Natural killer cell (primary cell): ENCODE measurements at regions not wholly inside any gene's neighbourhood (a gene's known extent, or its start where the extent isn't known, plus 50 kb on each side); places are given as distances from the start of the nearest gene placed in this dataset.
"Not testable (repeated sequence)": the region's sequence is repeated elsewhere in the genome, so short reads cannot be mapped to it uniquely, and the experiment has no call there.

Experiments
- ATAC-seq, 3 donors: fragments of 150-1000 bp in 2 of 3; fragments of 200-7000 bp in 1 of 3; cut with Tn5 transposase; 1 replicate in 1 of 3; 2 replicates in 2 of 3; pipeline ENCODE4 v1.10.0; 2021; ENCODE audit warnings: mild to moderate bottlenecking in 2 of 3, moderate library complexity in 2 of 3
- DNase-seq, 2 donors: peaks; one replicate each; pipeline versions ENCODE4 v3.0.0 to v3.0.0-alpha.2; 2013 to 2021; ENCODE audit warnings: mixed read lengths in 1 of 2
- H3K27ac ChIP-seq: one replicate; pipeline ENCODE4 v1.5.1; 2013; ENCODE audit warnings: mild to moderate bottlenecking, low read length
- H3K27me3 ChIP-seq: one replicate; pipeline ENCODE4 v1.6.1; 2013; ENCODE audit warnings: low read length; ENCODE audit not compliant: control insufficient read depth, insufficient read depth
- H3K36me3 ChIP-seq: one replicate; pipeline ENCODE4 v1.6.1; 2013; ENCODE audit warnings: low read length; ENCODE audit not compliant: control insufficient read depth, insufficient read depth
- H3K4me1 ChIP-seq: one replicate; pipeline ENCODE4 v1.6.1; 2013; ENCODE audit warnings: low read length; ENCODE audit not compliant: control insufficient read depth, insufficient read depth
- H3K4me3 ChIP-seq: one replicate; pipeline ENCODE4 v1.5.1; 2013; ENCODE audit warnings: low read length
- H3K9me3 ChIP-seq: one replicate; pipeline ENCODE4 v1.6.1; 2013; ENCODE audit warnings: low read length; ENCODE audit not compliant: control insufficient read depth, insufficient read depth
- H3K27ac Mint-ChIP-seq, 2 donors: one replicate each; pipeline ENCODE4 v1.8.0; 2022; ENCODE audit warnings: mild to moderate bottlenecking in 2 of 2, mixed read lengths in 2 of 2, moderate library complexity in 1 of 2
- H3K27me3 Mint-ChIP-seq, 2 donors: one replicate each; pipeline ENCODE4 v1.8.0; 2022; ENCODE audit warnings: low read depth in 2 of 2, mixed read lengths in 2 of 2
- H3K36me3 Mint-ChIP-seq: one replicate; pipeline ENCODE4 v1.8.0; 2022; ENCODE audit warnings: mixed read lengths
- H3K4me1 Mint-ChIP-seq, 2 donors: one replicate each; pipeline ENCODE4 v1.8.0; 2022; ENCODE audit warnings: mixed read lengths in 2 of 2
- H3K4me3 Mint-ChIP-seq: one replicate; pipeline ENCODE4 v1.8.0; 2022; ENCODE audit warnings: mild to moderate bottlenecking, moderate library complexity, mixed read lengths
- H3K9me3 Mint-ChIP-seq, 2 donors: one replicate each; pipeline ENCODE4 v1.8.0; 2022; ENCODE audit warnings: mixed read lengths in 2 of 2
- WGBS: methylation state at CpG from one replicate; pipeline ENCODE4 v1.1.7; 2013; ENCODE audit warnings: missing lambda C conversion rate; ENCODE audit not compliant: insufficient coverage; 5-methylcytosine and 5-hydroxymethylcytosine counted together
- intact Hi-C: fragments of 100-400 bp; cut with micrococcal nuclease; formaldehyde crosslinking; loops from one replicate; pipeline ENCODE4 v1.14.2; 2022
- TF ChIP-seq, protein P1 (sequence below): fragments of 200-600 bp; IDR thresholded peaks from one replicate; pipeline ENCODE4 v1.8.0; 2022; ENCODE audit warnings: antibody characterized with exemption

DNA sequence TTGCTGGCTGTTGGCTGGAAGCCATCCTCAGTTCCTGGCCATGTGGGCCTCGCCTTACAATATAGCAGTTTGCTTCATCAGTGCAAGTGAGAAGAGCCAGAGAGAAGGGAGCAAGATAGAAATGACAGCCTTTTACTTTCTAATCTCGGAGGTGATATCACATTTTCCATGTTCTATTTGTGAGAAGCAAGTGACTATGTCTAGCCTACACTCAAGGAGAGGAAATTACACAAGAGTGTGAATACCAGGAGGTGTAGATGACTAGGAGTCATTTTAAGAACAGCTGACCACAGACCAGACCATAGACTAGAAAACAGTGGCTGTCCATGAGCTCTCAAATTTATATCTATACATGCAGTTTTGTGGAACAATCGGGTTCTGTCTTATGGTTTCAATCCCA lies 163.0 kb upstream of the NRXN3 start:
- peaks cover 7 to 18% of the 10 kb centered on the region in 2 donors for H3K27me3 Mint-ChIP-seq
- H3K4me3 Mint-ChIP-seq: no peak overlapping the region
- no peak overlapping the region for H3K27ac Mint-ChIP-seq
- H3K36me3 ChIP-seq: no peaks in the 10 kb centered on the region
- ATAC-seq (no peak), DNase-seq (no peak)
- H3K9me3 Mint-ChIP-seq: peaks cover 4% of the 10 kb centered on the region in 2 donors
- H3K27me3 ChIP-seq: no peaks in the 10 kb centered on the region
- H3K36me3 Mint-ChIP-seq: peaks cover 15% of the 10 kb centered on the region
- H3K4me1 Mint-ChIP-seq: no peaks in the 10 kb centered on the region
- whole genome bisulfite sequencing: 70% methylated on average over 3 of the region's 3 CpGs
- no peaks in the 10 kb centered on the region for H3K9me3 ChIP-seq
- TF ChIP-seq, protein P1, sequence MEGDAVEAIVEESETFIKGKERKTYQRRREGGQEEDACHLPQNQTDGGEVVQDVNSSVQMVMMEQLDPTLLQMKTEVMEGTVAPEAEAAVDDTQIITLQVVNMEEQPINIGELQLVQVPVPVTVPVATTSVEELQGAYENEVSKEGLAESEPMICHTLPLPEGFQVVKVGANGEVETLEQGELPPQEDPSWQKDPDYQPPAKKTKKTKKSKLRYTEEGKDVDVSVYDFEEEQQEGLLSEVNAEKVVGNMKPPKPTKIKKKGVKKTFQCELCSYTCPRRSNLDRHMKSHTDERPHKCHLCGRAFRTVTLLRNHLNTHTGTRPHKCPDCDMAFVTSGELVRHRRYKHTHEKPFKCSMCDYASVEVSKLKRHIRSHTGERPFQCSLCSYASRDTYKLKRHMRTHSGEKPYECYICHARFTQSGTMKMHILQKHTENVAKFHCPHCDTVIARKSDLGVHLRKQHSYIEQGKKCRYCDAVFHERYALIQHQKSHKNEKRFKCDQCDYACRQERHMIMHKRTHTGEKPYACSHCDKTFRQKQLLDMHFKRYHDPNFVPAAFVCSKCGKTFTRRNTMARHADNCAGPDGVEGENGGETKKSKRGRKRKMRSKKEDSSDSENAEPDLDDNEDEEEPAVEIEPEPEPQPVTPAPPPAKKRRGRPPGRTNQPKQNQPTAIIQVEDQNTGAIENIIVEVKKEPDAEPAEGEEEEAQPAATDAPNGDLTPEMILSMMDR: no peak
- H3K4me1 ChIP-seq: no peaks in the 10 kb centered on the region
- no peak overlapping the region for H3K4me3 ChIP-seq
- intact Hi-C loops: no loop called here
- no peak overlapping the region for H3K27ac ChIP-seq

DNA sequence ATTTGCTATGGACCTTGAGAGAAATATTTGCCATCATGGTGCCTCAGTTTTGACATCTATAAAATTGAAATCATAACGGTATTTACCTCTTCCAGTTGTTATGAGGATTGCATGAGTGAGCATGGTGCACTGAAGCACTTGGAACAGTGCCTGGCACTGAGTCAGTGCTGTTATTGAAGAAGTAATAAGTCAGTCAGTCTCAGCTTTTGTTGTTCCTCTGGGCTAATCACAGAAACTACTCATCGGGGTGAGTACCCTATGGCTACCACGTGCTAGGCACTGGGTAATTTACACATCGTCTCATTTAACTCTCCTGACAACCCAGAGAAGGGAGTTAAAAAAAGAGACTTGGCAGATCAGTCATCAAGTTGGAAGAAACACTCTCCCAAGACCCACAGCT lies 159.5 kb upstream of the NRXN3 start:
- ATAC-seq: no peak

GRCh38 chr14:78013911-78014310 lies 156.3 kb upstream of the NRXN3 start:
- H3K27ac ChIP-seq, ATAC-seq, H3K4me1 Mint-ChIP-seq, H3K36me3 Mint-ChIP-seq, H3K4me1 ChIP-seq, H3K36me3 ChIP-seq, H3K9me3 ChIP-seq, H3K9me3 Mint-ChIP-seq, H3K4me3 ChIP-seq, DNase-seq, H3K27me3 ChIP-seq, H3K27ac Mint-ChIP-seq, H3K4me3 Mint-ChIP-seq, intact Hi-C loops: not testable (repeated sequence)
- WGBS: 95% methylated on average over 21 of the region's 22 CpGs
- peaks cover 13 to 15% of the 10 kb centered on the region in 2 donors for H3K27me3 Mint-ChIP-seq

More for the DNA sequence above, 159.5 kb upstream of the NRXN3 start:
- Histone ChIP-seq H3K9me3 (no peaks in the 10 kb centered on the region), H3K4me3 (no peak overlapping the region), H3K27me3 (no peaks in the 10 kb centered on the region), H3K27ac (no peak overlapping the region), H3K4me1 (no peaks in the 10 kb centered on the region), H3K36me3 (no peaks in the 10 kb centered on the region)
- Mint-ChIP-seq H3K27ac (no peak overlapping the region), H3K27me3 (peaks cover 7 to 21% of the 10 kb centered on the region in 2 donors), H3K4me1 (no peaks in the 10 kb centered on the region), H3K36me3 (no peaks in the 10 kb centered on the region), H3K9me3 (peaks cover 0 to 2% of the 10 kb centered on the region in 2 donors), H3K4me3 (no peak overlapping the region)
- DNase-seq: no peak
- intact Hi-C loops: no loop called here
- 98% methylated on average over 2 of the region's 4 CpGs for WGBS
- TF ChIP-seq, protein P1: no peak

- H3K4me3 ChIP-seq: no peak overlapping the region
- intact Hi-C loops: no loop called here
- H3K27me3 ChIP-seq: no peaks in the 10 kb centered on the region
- H3K27ac Mint-ChIP-seq: no peak overlapping the region
- H3K36me3 ChIP-seq: no peaks in the 10 kb centered on the region
- no peaks in the 10 kb centered on the region for H3K4me1 Mint-ChIP-seq
- no peaks in the 10 kb centered on the region for H3K4me1 ChIP-seq
- no peak for ATAC-seq
- no peak for DNase-seq
- WGBS: 84% methylated on average over 2 of the region's 2 CpGs
- H3K27ac ChIP-seq: no peak overlapping the region
- peaks cover 13 to 16% of the 10 kb centered on the region in 2 donors for H3K27me3 Mint-ChIP-seq
- no peak overlapping the region for H3K4me3 Mint-ChIP-seq
- H3K9me3 ChIP-seq: no peaks in the 10 kb centered on the region
- H3K9me3 Mint-ChIP-seq: no peaks in the 10 kb centered on the region
- TF ChIP-seq, protein P1: no peak
- no peaks in the 10 kb centered on the region for H3K36me3 Mint-ChIP-seq
Measured at GRCh38 chr14:78016532-78016931, 153.6 kb upstream of the NRXN3 start.
